Upper lobe of left lung (tissue), 4 donors: ENCODE measurements at regions not wholly inside any gene's neighbourhood (a gene's known extent, or its start where the extent isn't known, plus 50 kb on each side); places are given as distances from the start of the nearest gene placed in this dataset.

ENCODE experiments used
- CTCF ChIP-seq, 6 experiments: fragments of 450-650 bp in 4 of 6; fragments of 200-600 bp in 2 of 6; sonication (generic) in 2 of 6; IDR thresholded peaks; one replicate each; pipeline ENCODE4 v1.5.1; 2016 to 2019; ENCODE audit warnings: antibody characterized with exemption in 6 of 6
- POLR2A ChIP-seq, 4 donors: fragments of 450-650 bp; IDR thresholded peaks; one replicate each; pipeline ENCODE4 v1.5.1; 2016 to 2017; ENCODE audit warnings: antibody characterized with exemption in 4 of 4, mild to moderate bottlenecking in 2 of 4

DNA sequence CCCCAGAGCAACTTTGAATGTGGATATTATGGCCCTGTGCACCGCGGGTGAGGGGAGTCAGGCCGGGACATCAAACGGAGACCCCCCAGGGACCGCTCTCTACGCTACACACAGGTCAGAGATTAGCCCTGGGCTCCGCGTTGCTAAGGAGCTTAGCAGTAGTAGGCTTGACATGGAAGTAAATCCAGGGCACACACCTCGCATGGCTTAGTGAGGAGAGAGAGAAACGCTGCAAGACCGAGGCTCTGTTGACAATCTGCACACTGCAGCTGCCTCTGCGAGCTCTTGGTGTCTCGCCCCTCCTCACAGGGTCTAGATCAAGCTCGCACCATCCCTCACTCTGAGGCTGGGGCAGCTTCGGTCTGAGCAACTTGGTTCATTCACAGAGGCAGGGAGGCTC is 116.1 kb upstream of the CDH4 start:
- TF ChIP-seq POLR2A (IDR thresholded peaks at IDR 0.05) (no peak), CTCF (IDR thresholded peaks at IDR 0.05) (no peak)
